Smooth muscle cell (in vitro differentiated cells): ENCODE measurements at regions not wholly inside any gene's neighbourhood (a gene's known extent, or its start where the extent isn't known, plus 50 kb on each side); places are given as distances from the start of the nearest gene placed in this dataset.

Experiments
- DNase-seq: peaks from one replicate; lab custom pipeline; 2025; ENCODE audit not compliant: unreplicated experiment; lab: John Stamatoyannopoulos, UW
- H2AFZ ChIP-seq: fragments of 200-600 bp; sonication (generic); 2 replicates; pipeline ENCODE4 v1.6.0; 2016; ENCODE audit warnings: antibody characterized with exemption, low read depth, mild to moderate bottlenecking
- H3F3A ChIP-seq: fragments of 200-600 bp; sonication (generic); 2 replicates; pipeline ENCODE4 v1.6.0; 2017; ENCODE audit warnings: antibody characterized with exemption, low read depth
- H3K27ac ChIP-seq: fragments of 200-600 bp; sonication (generic); 2 replicates; pipeline ENCODE4 v1.5.1; 2016; ENCODE audit warnings: low read depth, mild to moderate bottlenecking
- H3K27me3 ChIP-seq: fragments of 200-600 bp; sonication (generic); 2 replicates; pipeline ENCODE4 v1.6.1; 2016; ENCODE audit warnings: low read depth, mild to moderate bottlenecking
- H3K36me3 ChIP-seq: fragments of 200-600 bp; sonication (generic); 2 replicates; pipeline ENCODE4 v1.5.1; 2016; ENCODE audit warnings: low read depth
- H3K4me1 ChIP-seq: fragments of 200-600 bp; sonication (generic); 2 replicates; pipeline ENCODE4 v1.5.1; 2016; ENCODE audit warnings: low read depth
- H3K4me2 ChIP-seq: fragments of 200-600 bp; sonication (generic); 2 replicates; pipeline ENCODE4 v1.6.0; 2016; ENCODE audit warnings: mild to moderate bottlenecking
- H3K4me3 ChIP-seq: fragments of 200-600 bp; sonication (generic); 2 replicates; pipeline ENCODE4 v1.5.1; 2016; ENCODE audit warnings: mild to moderate bottlenecking
- H3K79me2 ChIP-seq: fragments of 200-600 bp; sonication (generic); 2 replicates; pipeline ENCODE4 v1.6.0; 2016; ENCODE audit warnings: low read depth, mild to moderate bottlenecking
- H3K9ac ChIP-seq: fragments of 200-600 bp; sonication (generic); 2 replicates; pipeline ENCODE4 v1.6.0; 2016; ENCODE audit warnings: low read depth
- H3K9me3 ChIP-seq: fragments of 200-600 bp; sonication (generic); replicated peaks from 2 replicates; pipeline ENCODE4 v1.5.1; 2016; ENCODE audit warnings: low read depth
- H4K20me1 ChIP-seq: fragments of 200-600 bp; sonication (generic); 2 replicates; pipeline ENCODE4 v1.6.0; 2016; ENCODE audit warnings: low read depth
- CTCF ChIP-seq: fragments of 200-600 bp; sonication (generic); IDR thresholded peaks from 2 replicates; pipeline ENCODE4 v1.5.1; 2017; ENCODE audit warnings: borderline replicate concordance, mild to moderate bottlenecking, antibody characterized with exemption; ENCODE audit not compliant: insufficient read depth, poor library complexity, severe bottlenecking
- WGBS: methylation state at CpG from one replicate; pipeline ENCODE4 v1.1.7; 2016; ENCODE audit warnings: low lambda C conversion rate; 5-methylcytosine and 5-hydroxymethylcytosine counted together

GRCh38 chr2:5990086-5990485 is 297.9 kb downstream of the SOX11 start:
- Histone ChIP-seq H3K4me1 (peaks cover 14% of the 10 kb centered on the region), H3K4me2 (no peak overlapping the region), H2AFZ (no peak overlapping the region), H3K27ac (no peak overlapping the region), H3K79me2 (no peaks in the 10 kb centered on the region), H3K4me3 (no peak overlapping the region), H3K9ac (no peak overlapping the region), H3F3A (no peaks in the 10 kb centered on the region), H4K20me1 (no peaks in the 10 kb centered on the region), H3K27me3 (no peaks in the 10 kb centered on the region), H3K36me3 (no peaks in the 10 kb centered on the region), H3K9me3 (no peaks in the 10 kb centered on the region)
- no peak for DNase-seq
- WGBS, result 88% methylated on average over 5 of the region's 5 CpGs
- TF ChIP-seq CTCF, result no peak

DNA sequence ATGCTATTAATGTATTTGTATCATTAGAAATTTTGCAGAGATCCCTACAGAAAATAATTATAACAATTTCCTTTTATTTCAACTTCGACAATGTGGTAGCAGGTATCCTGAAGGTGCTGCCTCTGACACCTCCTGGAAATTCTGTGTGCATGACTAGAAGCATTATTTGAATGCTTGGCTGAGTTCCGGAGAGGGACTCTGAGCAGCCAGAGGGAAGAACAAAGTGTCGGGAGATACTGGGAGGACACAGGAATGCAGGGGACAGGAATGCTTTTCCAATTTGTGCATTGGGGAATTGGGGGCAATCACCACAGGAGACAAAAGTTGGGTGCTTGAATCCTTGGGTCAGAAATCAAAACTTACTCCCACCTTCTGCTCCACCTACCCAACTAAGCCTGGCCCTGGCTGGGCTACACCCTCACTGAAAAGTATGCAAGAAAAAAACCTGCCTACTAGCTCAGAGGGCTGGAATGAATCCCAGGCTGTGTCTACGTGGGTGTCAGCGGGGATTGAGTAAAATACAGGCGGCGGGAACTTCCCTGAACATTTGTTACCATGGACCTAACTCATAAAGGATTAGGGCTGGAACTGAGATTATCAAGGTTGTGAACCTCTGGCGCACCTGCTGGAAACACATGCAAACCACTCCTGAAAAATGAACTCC is 299.3 kb downstream of the SOX11 start:
- Histone ChIP-seq H3K4me2 (no peak overlapping the region), H4K20me1 (no peaks in the 10 kb centered on the region), H3K4me1 (peaks cover 13% of the 10 kb centered on the region), H3K27me3 (no peaks in the 10 kb centered on the region), H2AFZ (no peak overlapping the region), H3K9ac (no peak overlapping the region), H3K79me2 (no peaks in the 10 kb centered on the region), H3K36me3 (no peaks in the 10 kb centered on the region), H3K9me3 (no peaks in the 10 kb centered on the region), H3K27ac (no peak overlapping the region), H3F3A (no peaks in the 10 kb centered on the region), H3K4me3 (no peak overlapping the region)
- DNase-seq, result no peak
- 42% methylated on average over 8 of the region's 8 CpGs for WGBS
- TF ChIP-seq CTCF, result no peak

GRCh38 chr2:5995832-5996231 is 303.6 kb downstream of the SOX11 start:
- whole genome bisulfite sequencing, result 95% methylated on average over 1 of the region's 1 CpG
- DNase-seq, result no peak
- no peak overlapping the region for H2AFZ ChIP-seq
- no peaks in the 10 kb centered on the region for H3F3A ChIP-seq
- no peak overlapping the region for H3K9ac ChIP-seq
- H3K27ac ChIP-seq, result no peak overlapping the region
- TF ChIP-seq CTCF, result no peak
- no peaks in the 10 kb centered on the region for H3K79me2 ChIP-seq
- no peaks in the 10 kb centered on the region for H3K9me3 ChIP-seq
- no peaks in the 10 kb centered on the region for H3K36me3 ChIP-seq
- no peak overlapping the region for H3K4me2 ChIP-seq
- H4K20me1 ChIP-seq, result no peaks in the 10 kb centered on the region
- no peak overlapping the region for H3K4me3 ChIP-seq
- H3K27me3 ChIP-seq, result no peaks in the 10 kb centered on the region
- H3K4me1 ChIP-seq, result peaks cover 11% of the 10 kb centered on the region

DNA sequence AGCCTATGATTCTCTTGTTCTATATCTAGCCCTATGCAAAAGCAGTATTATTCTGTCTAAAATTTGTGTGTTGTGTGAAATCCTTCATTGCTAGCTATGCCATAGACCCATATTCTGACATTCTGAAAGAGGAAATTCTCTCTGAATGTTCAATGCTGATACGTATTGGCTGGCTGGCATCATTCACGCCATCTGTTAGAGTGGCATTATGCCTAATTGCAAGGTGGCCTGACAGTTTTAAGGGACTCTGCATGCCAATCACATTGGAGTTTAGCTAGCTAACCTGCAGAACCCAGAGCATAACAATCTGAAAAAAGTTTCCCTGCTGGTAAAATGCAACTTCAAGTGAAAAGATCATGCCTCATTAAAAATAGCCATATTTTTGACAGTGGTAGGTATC is 316.0 kb downstream of the SOX11 start:
- 95% methylated on average over 2 of the region's 2 CpGs for WGBS
- no peak for TF ChIP-seq CTCF

More for the DNA sequence above, 316.0 kb downstream of the SOX11 start:
- no peak overlapping the region for H2AFZ ChIP-seq
- DNase-seq, result no peak
- H3K4me3 ChIP-seq, result no peak overlapping the region
- no peaks in the 10 kb centered on the region for H3K9me3 ChIP-seq
- no peaks in the 10 kb centered on the region for H4K20me1 ChIP-seq
- no peaks in the 10 kb centered on the region for H3K36me3 ChIP-seq
- no peak overlapping the region for H3K9ac ChIP-seq
- no peak overlapping the region for H3K27ac ChIP-seq
- H3K4me1 ChIP-seq, result no peaks in the 10 kb centered on the region
- no peaks in the 10 kb centered on the region for H3K27me3 ChIP-seq
- H3K79me2 ChIP-seq, result no peaks in the 10 kb centered on the region
- H3F3A ChIP-seq, result no peaks in the 10 kb centered on the region
- H3K4me2 ChIP-seq, result no peak overlapping the region
